Lower leg skin (tissue), 3 donors: ENCODE measurements at regions not wholly inside any gene's neighbourhood (a gene's known extent, or its start where the extent isn't known, plus 50 kb on each side); places are given as distances from the start of the nearest gene placed in this dataset.

Experiments used
- POLR2A ChIP-seq, 2 donors: fragments of 450-650 bp; IDR thresholded peaks; one replicate each; pipeline ENCODE4 v1.6.1; 2016 to 2017; ENCODE audit warnings: antibody characterized with exemption in 2 of 2, mild to moderate bottlenecking in 1 of 2, moderate library complexity in 1 of 2
- TF ChIP-seq, protein P1 (sequence below), 3 donors: fragments of 450-650 bp; IDR thresholded peaks; one replicate each; pipeline ENCODE4 v1.5.1; 2016; ENCODE audit warnings: antibody characterized with exemption in 3 of 3, mild to moderate bottlenecking in 3 of 3, moderate library complexity in 2 of 3

DNA sequence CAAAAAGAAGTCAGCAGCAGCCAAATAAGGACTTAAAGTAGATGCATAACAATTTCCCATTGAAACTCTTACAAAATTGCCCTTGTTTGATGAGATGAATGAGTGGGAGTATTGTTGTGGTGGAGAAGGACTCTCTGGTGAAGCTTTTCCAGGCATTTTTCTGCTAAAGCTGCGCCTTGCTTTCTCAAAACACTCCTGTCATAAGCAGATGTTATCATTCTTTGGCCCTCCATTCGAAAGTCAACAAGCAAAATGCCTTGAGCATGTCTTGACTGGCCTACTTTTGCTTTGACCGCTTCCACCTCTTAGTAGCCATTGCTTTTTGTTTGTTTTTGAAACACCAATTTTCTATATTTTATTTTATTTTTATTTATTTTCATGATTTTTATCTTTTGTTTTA lies 340.9 kb upstream of the FGF13 start:
- TF ChIP-seq, protein P1, sequence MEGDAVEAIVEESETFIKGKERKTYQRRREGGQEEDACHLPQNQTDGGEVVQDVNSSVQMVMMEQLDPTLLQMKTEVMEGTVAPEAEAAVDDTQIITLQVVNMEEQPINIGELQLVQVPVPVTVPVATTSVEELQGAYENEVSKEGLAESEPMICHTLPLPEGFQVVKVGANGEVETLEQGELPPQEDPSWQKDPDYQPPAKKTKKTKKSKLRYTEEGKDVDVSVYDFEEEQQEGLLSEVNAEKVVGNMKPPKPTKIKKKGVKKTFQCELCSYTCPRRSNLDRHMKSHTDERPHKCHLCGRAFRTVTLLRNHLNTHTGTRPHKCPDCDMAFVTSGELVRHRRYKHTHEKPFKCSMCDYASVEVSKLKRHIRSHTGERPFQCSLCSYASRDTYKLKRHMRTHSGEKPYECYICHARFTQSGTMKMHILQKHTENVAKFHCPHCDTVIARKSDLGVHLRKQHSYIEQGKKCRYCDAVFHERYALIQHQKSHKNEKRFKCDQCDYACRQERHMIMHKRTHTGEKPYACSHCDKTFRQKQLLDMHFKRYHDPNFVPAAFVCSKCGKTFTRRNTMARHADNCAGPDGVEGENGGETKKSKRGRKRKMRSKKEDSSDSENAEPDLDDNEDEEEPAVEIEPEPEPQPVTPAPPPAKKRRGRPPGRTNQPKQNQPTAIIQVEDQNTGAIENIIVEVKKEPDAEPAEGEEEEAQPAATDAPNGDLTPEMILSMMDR (IDR thresholded peaks at IDR 0.05) = no peak
- no peak for TF ChIP-seq POLR2A (IDR thresholded peaks at IDR 0.05)
